GM13977 (cell line): ENCODE measurements at regions not wholly inside any gene's neighbourhood (a gene's known extent, or its start where the extent isn't known, plus 50 kb on each side); places are given as distances from the start of the nearest gene placed in this dataset.

Source experiments
- DNase-seq: peaks from one replicate; pipeline ENCODE4 v3.0.0; 2012; ENCODE audit warnings: low spot score
- in situ Hi-C: fragments of 300-500 bp; cut with MboI; formaldehyde crosslinking; loops from one replicate; pipeline ENCODE4 v1.12.0; 2022; ENCODE audit warnings: low sequenced_read_pairs, low pct_unique_long_range_greater_than_20kb, mixed read lengths, inconsistent platforms; ENCODE audit not compliant: unreplicated experiment
- TF ChIP-seq, protein P1 (sequence below): IDR thresholded peaks from 2 replicates; pipeline ENCODE4 v1.5.1; 2012; ENCODE audit warnings: mild to moderate bottlenecking, control low read depth; ENCODE audit not compliant: insufficient read depth; ENCODE audit errors: extremely low read depth, missing control alignments

DNA sequence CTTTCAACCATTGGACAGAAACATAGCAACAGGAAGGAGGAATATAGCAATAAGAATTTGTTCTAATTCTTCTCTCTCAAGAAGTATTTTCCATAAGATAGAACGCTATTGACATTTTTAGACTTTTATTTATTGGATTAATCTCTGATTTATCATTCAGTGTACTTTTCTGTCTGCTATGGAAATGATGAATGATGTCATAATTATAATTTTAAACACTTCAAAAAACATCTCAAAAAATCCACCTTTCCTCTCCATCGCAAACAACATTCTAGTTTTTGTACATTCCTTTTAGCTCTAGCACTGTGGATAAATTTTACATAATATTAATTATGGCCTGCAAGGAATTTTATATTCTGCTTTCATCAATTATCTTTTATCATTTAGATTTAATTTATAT, 643.2 kb downstream of the DHX35 start:
- DNase-seq = no peak
- in situ Hi-C loops = no loop called here
- TF ChIP-seq, protein P1, sequence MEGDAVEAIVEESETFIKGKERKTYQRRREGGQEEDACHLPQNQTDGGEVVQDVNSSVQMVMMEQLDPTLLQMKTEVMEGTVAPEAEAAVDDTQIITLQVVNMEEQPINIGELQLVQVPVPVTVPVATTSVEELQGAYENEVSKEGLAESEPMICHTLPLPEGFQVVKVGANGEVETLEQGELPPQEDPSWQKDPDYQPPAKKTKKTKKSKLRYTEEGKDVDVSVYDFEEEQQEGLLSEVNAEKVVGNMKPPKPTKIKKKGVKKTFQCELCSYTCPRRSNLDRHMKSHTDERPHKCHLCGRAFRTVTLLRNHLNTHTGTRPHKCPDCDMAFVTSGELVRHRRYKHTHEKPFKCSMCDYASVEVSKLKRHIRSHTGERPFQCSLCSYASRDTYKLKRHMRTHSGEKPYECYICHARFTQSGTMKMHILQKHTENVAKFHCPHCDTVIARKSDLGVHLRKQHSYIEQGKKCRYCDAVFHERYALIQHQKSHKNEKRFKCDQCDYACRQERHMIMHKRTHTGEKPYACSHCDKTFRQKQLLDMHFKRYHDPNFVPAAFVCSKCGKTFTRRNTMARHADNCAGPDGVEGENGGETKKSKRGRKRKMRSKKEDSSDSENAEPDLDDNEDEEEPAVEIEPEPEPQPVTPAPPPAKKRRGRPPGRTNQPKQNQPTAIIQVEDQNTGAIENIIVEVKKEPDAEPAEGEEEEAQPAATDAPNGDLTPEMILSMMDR = no peak

GRCh38 chr20:39603219-39603618, 641.1 kb downstream of the DHX35 start:
- TF ChIP-seq, protein P1 = no peak
- DNase-seq = no peak
- in situ Hi-C loops = no loop called here

- DNase-seq = no peak
- in situ Hi-C loops = no loop called here
- TF ChIP-seq, protein P1 = no peak
These were observed 640.5 kb downstream of the DHX35 start for GRCh38 chr20:39602649-39603048.

DNA sequence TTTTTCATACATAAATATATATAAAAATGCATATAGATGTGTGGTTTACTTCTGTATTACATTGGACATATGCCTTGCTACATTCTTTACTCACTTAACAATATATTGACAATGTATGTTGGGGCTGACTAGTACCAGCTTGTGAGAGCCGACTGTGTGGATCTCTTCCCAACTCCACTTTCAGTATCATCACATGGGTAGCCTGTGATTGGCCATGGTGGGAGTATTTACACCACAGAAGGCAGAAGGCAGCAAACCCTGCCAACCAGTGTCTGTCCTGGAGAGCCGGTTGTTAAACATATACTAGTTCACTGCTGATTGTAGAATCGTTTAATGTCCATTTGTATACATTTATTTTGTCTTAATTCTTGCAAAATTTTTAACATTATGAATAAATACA, 638.7 kb downstream of the DHX35 start:
- TF ChIP-seq, protein P1 = no peak
- no peak for DNase-seq
- in situ Hi-C loops = no loop called here

DNA sequence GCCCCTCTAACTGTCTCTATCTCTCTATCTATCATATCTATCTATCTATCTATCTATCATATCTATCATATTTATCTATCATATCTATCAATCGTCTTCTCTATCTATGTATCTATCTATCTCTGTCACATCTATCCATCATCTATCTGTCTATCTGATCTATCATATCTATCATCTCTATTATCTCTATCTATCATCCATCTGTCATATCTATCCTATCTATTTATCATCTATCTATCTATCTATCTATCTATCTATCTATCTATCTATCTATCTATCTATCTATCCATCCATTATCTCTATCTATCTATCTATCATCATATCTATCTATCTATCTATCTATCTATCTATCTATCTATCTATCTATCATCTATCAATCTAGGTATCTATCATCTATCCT, 638.0 kb downstream of the DHX35 start:
- no peak for DNase-seq
- in situ Hi-C loops = no loop called here
- TF ChIP-seq, protein P1 = no peak

GRCh38 chr20:39596554-39596953, 634.4 kb downstream of the DHX35 start:
- no peak for DNase-seq
- TF ChIP-seq, protein P1 = no peak
- in situ Hi-C loops = no loop called here

DNA sequence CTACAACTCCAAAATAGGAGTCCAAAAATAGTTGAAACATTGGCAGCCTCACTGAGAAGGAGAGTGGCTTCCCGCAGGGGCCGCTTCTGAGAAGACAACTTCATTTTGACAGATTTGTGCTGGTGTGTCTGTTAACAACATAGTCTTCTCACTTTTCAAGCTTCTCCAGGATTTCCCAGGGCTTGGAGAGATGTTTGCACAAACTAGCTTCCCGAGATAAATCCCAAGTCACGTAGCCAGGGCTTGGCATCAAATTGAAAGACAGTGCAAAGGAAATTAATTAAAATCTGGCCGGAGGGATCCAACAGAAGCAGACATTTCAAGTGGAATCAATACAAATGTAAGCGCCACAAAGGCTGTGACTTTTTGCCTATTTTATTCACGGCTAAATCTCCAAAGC, 630.2 kb downstream of the DHX35 start:
- in situ Hi-C loops = no loop called here
- no peak for DNase-seq
- TF ChIP-seq, protein P1 = no peak
